ENCODE measurements at regions not wholly inside any gene's neighbourhood (a gene's known extent, or its start where the extent isn't known, plus 50 kb on each side); places are given as distances from the start of the nearest gene placed in this dataset.

DNA sequence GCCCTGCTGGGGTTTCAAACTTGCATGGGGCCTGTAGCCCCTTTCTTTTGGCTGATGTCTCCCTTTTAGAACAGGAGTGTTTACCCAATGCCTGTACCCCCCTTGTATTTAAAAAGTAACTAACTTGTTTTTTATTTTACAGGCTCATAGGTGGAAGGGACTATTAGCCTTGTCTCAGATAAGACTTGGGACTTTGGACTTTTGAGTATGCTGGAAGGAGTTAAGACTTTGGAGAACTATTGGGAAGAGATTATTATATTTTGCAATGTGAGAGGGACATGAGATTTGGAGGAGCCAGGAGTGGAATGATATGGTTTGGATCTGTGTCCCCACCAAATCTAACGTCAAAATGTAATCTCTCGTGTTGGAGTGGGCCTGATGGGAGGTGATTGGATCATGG, 314.9 kb upstream of the SP8 start:
- TF ChIP-seq TAF1 (IDR thresholded peaks at IDR 0.05; ENCODE audit: borderline replicate concordance, low read depth, low read length) (no peak), POLR2A (IDR thresholded peaks at IDR 0.05; ENCODE audit: low read depth, low read length) (no peak), POLR2AphosphoS5 (IDR thresholded peaks at IDR 0.05; ENCODE audit: low read depth, low read length) (no peak)
